ENCODE measurements at regions not wholly inside any gene's neighbourhood (a gene's known extent, or its start where the extent isn't known, plus 50 kb on each side); places are given as distances from the start of the nearest gene placed in this dataset.

DNA sequence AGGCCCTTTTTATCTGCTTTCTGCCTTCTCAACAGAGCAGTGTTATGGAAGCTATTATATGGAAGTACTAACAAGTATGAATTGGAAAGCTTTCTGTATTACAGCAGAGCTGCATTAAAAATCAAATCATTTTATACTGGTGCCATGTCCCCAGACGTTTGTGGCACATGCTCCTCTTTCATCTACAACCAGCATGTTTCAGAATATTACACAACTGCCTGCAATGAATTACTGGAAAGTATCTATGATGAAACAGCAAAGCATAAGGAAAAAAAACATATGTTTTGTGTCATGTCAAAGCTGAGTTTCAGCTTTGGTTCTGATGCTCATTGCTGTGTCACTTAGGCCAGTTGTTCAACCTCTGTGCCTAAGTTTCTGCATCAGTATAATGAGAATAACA is 576.8 kb downstream of the GBA3 start:
- FAIRE-seq: no peak
- Histone ChIP-seq H3K36me3 (no peaks in the 10 kb centered on the region), H3K27me3 (no peaks in the 10 kb centered on the region), H3K9me3 (no peaks in the 10 kb centered on the region), H3K27ac (no peak overlapping the region), H3K4me3 (no peak overlapping the region), H3K4me1 (peaks cover 0 to 6% (median 0%) of the 10 kb centered on the region in 3 donors)
- no peak for DNase-seq
- intact Hi-C loops (cut with DNase I): no loop called here
- TF ChIP-seq CTCF (IDR thresholded peaks at IDR 0.05): no peak
- WGBS, 2 donors: 15 to 17% methylated on average over 1 of the region's 1 CpG
- ATAC-seq: peak in 1 of 4 donors; percentile 31

GRCh38 chr4:23268072-23268771 is 575.5 kb downstream of the GBA3 start:
- 16 to 19% methylated on average over 3 of the region's 3 CpGs for WGBS, 2 donors
- no peak overlapping the region for H3K4me3 ChIP-seq
- FAIRE-seq: no peak
- no peaks in the 10 kb centered on the region for H3K27me3 ChIP-seq
- no peak overlapping the region for H3K27ac ChIP-seq
- ATAC-seq: peak in 3 of 4 donors; percentile 59 to 75 (median 64)
- no peak for TF ChIP-seq CTCF (IDR thresholded peaks at IDR 0.05)
- H3K36me3 ChIP-seq: no peaks in the 10 kb centered on the region
- peaks cover 0 to 6% (median 0%) of the 10 kb centered on the region in 3 donors for H3K4me1 ChIP-seq
- no peak for DNase-seq
- intact Hi-C loops (cut with DNase I): no loop called here
- no peaks in the 10 kb centered on the region for H3K9me3 ChIP-seq

DNA sequence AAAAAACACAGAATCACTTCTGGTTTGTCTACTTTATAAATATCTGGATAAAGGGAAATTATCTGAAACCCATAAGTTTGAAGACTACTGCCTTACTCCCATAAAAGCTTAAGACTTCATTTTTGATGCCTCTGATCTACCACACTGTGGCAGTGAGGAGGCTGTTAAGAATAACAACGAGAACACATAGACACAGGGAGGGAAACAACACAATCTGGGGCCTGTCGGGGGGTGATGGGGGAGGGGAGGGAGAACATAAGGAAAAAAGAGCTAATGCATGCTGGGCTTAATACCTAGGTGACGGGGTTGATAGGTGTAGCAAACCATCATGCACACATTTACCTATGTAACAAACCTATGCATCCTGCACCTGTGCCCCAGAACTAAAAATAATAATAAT is 573.7 kb downstream of the GBA3 start:
- H3K36me3 ChIP-seq: no peaks in the 10 kb centered on the region
- no peaks in the 10 kb centered on the region for H3K27me3 ChIP-seq
- FAIRE-seq (no peak), DNase-seq (no peak), ATAC-seq (no peak)
- no peak overlapping the region for H3K4me3 ChIP-seq
- no peaks in the 10 kb centered on the region for H3K9me3 ChIP-seq
- 56 to 58% methylated on average over 3 of the region's 3 CpGs for WGBS, 2 donors
- no peak for TF ChIP-seq CTCF (IDR thresholded peaks at IDR 0.05)
- intact Hi-C loops (cut with DNase I): no loop called here
- no peak overlapping the region for H3K27ac ChIP-seq
- H3K4me1 ChIP-seq: peaks cover 0 to 6% (median 0%) of the 10 kb centered on the region in 3 donors

GRCh38 chr4:23260511-23260910 is 567.8 kb downstream of the GBA3 start:
- ATAC-seq: no peak

More at GRCh38 chr4:23260511-23260910, 567.8 kb downstream of the GBA3 start:
- Histone ChIP-seq H3K9me3 (no peaks in the 10 kb centered on the region), H3K27me3 (no peaks in the 10 kb centered on the region), H3K27ac (no peak overlapping the region), H3K4me3 (no peak overlapping the region), H3K36me3 (no peaks in the 10 kb centered on the region), H3K4me1 (no peaks in the 10 kb centered on the region)
- FAIRE-seq: no peak
- 83 to 91% methylated on average over 1 of the region's 1 CpG for WGBS, 2 donors
- intact Hi-C loops (cut with DNase I): no loop called here
- no peak for DNase-seq
- TF ChIP-seq CTCF (IDR thresholded peaks at IDR 0.05): no peak

Data from pancreas (tissue), 10 donors.